DOHH2 (cell line): ENCODE measurements at regions not wholly inside any gene's neighbourhood (a gene's known extent, or its start where the extent isn't known, plus 50 kb on each side); places are given as distances from the start of the nearest gene placed in this dataset.

Source experiments
- EZH2phosphoT487 ChIP-seq: fragments of 200-600 bp; sonication (generic); IDR thresholded peaks from 2 replicates; pipeline ENCODE4 v1.6.1; 2017; ENCODE audit warnings: borderline replicate concordance, mild to moderate bottlenecking, antibody characterized with exemption, low read length, moderate library complexity, mixed read lengths
- TF ChIP-seq, protein P1 (sequence below): fragments of 200-600 bp; sonication (generic); IDR thresholded peaks from one replicate; pipeline ENCODE4 v1.5.1; 2014; ENCODE audit warnings: antibody characterized with exemption, mild to moderate bottlenecking, low read depth, low read length; ENCODE audit not compliant: poor library complexity, severe bottlenecking

DNA sequence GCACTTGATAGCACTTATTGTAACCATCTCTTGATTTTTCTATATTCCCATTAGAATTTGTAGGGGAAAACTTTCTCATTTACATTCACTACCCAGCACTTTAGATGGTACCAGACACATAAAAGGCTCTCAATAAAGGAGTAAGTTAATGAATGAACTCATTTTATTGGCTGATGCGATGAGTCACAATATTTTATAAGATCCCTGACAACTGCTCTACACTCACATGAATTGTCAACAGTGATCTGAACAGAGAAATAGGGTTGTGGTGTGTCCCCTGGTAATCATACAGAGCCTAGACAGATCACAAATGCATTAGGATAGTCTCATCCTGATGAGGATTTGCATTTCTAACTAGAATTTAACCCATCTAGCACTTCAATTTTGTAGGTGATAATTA, 567.6 kb upstream of the ARPP21 start:
- TF ChIP-seq, protein P1, sequence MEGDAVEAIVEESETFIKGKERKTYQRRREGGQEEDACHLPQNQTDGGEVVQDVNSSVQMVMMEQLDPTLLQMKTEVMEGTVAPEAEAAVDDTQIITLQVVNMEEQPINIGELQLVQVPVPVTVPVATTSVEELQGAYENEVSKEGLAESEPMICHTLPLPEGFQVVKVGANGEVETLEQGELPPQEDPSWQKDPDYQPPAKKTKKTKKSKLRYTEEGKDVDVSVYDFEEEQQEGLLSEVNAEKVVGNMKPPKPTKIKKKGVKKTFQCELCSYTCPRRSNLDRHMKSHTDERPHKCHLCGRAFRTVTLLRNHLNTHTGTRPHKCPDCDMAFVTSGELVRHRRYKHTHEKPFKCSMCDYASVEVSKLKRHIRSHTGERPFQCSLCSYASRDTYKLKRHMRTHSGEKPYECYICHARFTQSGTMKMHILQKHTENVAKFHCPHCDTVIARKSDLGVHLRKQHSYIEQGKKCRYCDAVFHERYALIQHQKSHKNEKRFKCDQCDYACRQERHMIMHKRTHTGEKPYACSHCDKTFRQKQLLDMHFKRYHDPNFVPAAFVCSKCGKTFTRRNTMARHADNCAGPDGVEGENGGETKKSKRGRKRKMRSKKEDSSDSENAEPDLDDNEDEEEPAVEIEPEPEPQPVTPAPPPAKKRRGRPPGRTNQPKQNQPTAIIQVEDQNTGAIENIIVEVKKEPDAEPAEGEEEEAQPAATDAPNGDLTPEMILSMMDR = no peak
- TF ChIP-seq EZH2phosphoT487 = no peak
